Spleen (tissue), 7 donors: ENCODE measurements at regions not wholly inside any gene's neighbourhood (a gene's known extent, or its start where the extent isn't known, plus 50 kb on each side); places are given as distances from the start of the nearest gene placed in this dataset.

Source experiments
- CTCF ChIP-seq, 11 experiments: fragments of 200-600 bp in 7 of 11; fragments of 450-650 bp in 4 of 11; sonication (generic) in 4 of 11; IDR thresholded peaks in 8 of 11; conservative IDR thresholded peaks in 3 of 11; 1 replicate in 7 of 11; 2 replicates in 4 of 11; pipeline versions ENCODE4 v1.4.0 to v1.8.0; 2016 to 2021; ENCODE audit warnings: antibody characterized with exemption in 11 of 11, inconsistent platforms in 4 of 11, mild to moderate bottlenecking in 1 of 11
- POLR2AphosphoS5 ChIP-seq, 3 donors: sonication (generic); formaldehyde crosslinking; IDR thresholded peaks; one replicate each; pipeline ENCODE4 v1.5.1; 2017; ENCODE audit warnings: antibody characterized with exemption in 3 of 3
- donor health status: DM: no; HTN: no; CAD: no; lungs with moderate emphysema.
- donor health status: DM: no; HTN: no; CAD: no.
- donor health status: DM: no; HTN: no; CAD: no.

DNA sequence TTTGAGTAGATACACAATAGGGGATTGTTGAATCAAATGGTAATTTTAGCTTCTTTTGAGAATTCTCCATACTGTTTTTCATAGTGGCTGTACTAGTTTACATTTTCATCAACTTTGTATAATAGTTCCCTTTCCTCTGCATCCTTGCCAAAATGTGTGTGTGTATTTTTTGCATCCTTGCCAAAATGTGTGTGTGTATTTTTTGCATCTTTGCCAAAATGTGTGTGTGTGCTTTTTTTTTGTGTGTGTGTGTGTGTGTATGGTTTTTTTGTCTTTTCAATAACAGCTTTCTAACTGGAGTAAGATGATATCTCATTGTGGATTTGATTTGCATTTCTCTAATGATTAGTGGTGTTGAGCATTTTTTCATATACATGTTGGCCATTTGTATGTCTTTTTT, 105.4 kb downstream of the ATP6V1G3 start:
- TF ChIP-seq POLR2AphosphoS5 (IDR thresholded peaks at IDR 0.05) (no peak), CTCF (IDR thresholded peaks at IDR 0.05 in 8 of 11, conservative IDR thresholded peaks at IDR 0.05 in 3 of 11) (no peak)
